ENCODE measurements at regions not wholly inside any gene's neighbourhood (a gene's known extent, or its start where the extent isn't known, plus 50 kb on each side); places are given as distances from the start of the nearest gene placed in this dataset.

GRCh38 chr18:10143596-10143995, 229.8 kb downstream of the VAPA start:
- TF ChIP-seq CTCF (IDR thresholded peaks at IDR 0.05; ENCODE audit: insufficient read depth, low read length) (no peak), POLR2AphosphoS5 (IDR thresholded peaks at IDR 0.05; ENCODE audit: low read depth) (no peak)

All from HL-60 (cell line).